ENCODE measurements at regions not wholly inside any gene's neighbourhood (a gene's known extent, or its start where the extent isn't known, plus 50 kb on each side); places are given as distances from the start of the nearest gene placed in this dataset.

DNA sequence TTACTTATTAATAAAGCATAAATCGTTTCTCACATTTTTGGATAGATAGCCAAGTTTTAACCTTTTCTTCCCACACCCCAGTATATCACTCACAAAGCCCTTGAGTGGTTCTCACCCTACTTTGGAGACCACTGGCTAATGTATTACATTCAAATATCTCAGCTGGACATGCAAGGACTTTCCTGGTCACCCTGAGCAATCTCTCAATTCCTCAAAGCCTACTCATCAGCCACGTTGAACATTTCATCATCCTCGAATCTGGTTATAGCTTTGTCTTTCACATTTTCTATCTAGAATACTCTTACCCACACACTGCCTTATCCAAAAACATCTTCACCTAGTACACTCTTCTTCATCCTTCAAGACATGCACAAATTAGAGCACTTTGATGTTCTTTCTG is 71.1 kb upstream of the MAPRE2 start (continued):
- TF ChIP-seq, protein P1, sequence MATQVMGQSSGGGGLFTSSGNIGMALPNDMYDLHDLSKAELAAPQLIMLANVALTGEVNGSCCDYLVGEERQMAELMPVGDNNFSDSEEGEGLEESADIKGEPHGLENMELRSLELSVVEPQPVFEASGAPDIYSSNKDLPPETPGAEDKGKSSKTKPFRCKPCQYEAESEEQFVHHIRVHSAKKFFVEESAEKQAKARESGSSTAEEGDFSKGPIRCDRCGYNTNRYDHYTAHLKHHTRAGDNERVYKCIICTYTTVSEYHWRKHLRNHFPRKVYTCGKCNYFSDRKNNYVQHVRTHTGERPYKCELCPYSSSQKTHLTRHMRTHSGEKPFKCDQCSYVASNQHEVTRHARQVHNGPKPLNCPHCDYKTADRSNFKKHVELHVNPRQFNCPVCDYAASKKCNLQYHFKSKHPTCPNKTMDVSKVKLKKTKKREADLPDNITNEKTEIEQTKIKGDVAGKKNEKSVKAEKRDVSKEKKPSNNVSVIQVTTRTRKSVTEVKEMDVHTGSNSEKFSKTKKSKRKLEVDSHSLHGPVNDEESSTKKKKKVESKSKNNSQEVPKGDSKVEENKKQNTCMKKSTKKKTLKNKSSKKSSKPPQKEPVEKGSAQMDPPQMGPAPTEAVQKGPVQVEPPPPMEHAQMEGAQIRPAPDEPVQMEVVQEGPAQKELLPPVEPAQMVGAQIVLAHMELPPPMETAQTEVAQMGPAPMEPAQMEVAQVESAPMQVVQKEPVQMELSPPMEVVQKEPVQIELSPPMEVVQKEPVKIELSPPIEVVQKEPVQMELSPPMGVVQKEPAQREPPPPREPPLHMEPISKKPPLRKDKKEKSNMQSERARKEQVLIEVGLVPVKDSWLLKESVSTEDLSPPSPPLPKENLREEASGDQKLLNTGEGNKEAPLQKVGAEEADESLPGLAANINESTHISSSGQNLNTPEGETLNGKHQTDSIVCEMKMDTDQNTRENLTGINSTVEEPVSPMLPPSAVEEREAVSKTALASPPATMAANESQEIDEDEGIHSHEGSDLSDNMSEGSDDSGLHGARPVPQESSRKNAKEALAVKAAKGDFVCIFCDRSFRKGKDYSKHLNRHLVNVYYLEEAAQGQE (IDR thresholded peaks at IDR 0.05) = no peak
- TF ChIP-seq HNF4A (conservative IDR thresholded peaks at IDR 0.05) (no peak), GABPA (IDR thresholded peaks at IDR 0.05 in 1 of 2, conservative IDR thresholded peaks at IDR 0.05 in 1 of 2) (no peak), RAD21 (IDR thresholded peaks at IDR 0.05) (no peak)

DNA sequence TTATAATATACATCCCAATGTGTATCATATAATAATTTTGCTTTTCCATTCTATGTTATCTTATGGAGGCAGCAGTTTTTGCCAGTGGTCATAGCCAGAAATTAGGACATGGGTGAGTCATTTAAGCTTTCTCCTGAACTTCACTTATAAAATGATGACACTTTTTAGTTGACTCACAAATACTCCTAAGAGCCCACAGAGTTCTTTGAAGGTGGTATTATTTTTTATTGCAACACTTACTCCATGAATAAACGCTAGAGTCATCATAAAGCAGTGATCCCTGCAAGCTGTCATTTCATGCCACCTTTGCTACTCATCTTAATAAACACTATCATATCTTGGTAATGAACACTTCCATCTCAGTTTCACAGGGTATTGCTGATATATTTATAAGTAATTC is 69.9 kb upstream of the MAPRE2 start:
- Histone ChIP-seq H3K36me3 (ENCODE audit: control insufficient read depth in 4 of 4, insufficient read depth in 3 of 4, low read depth in 1 of 4, low read length in 3 of 4) (no peaks in the 10 kb centered on the region), H3K27ac (ENCODE audit: low read depth in 1 of 2, low read length in 2 of 2) (no peak overlapping the region), H3K4me3 (ENCODE audit: low read depth in 1 of 3, low read length in 3 of 3) (no peak overlapping the region), H3K9ac (ENCODE audit: low read depth in 1 of 2, low read length in 2 of 2) (no peak overlapping the region), H3K9me3 (ENCODE audit: control insufficient read depth in 4 of 4, low read length in 3 of 4) (no peaks in the 10 kb centered on the region), H3K27me3 (ENCODE audit: control insufficient read depth in 4 of 4, insufficient read depth in 4 of 4, low read length in 3 of 4) (no peaks in the 10 kb centered on the region), H3K4me1 (ENCODE audit: control insufficient read depth in 4 of 4, insufficient read depth in 4 of 4, low read length in 3 of 4) (peaks cover 0 to under 1% (median 0%) of the 10 kb centered on the region in 4 donors)
- no peak for DNase-seq (ENCODE audit: low spot score)
- 78% methylated on average over 1 of the region's 1 CpG for WGBS
- no peak for TF ChIP-seq JUND (IDR thresholded peaks at IDR 0.05)
- no peak for TF ChIP-seq RXRA (IDR thresholded peaks at IDR 0.05)
- TF ChIP-seq HNF4G (IDR thresholded peaks at IDR 0.05) = no peak
- TF ChIP-seq GABPA (IDR thresholded peaks at IDR 0.05 in 1 of 2, conservative IDR thresholded peaks at IDR 0.05 in 1 of 2) = no peak
- TF ChIP-seq, protein P2, sequence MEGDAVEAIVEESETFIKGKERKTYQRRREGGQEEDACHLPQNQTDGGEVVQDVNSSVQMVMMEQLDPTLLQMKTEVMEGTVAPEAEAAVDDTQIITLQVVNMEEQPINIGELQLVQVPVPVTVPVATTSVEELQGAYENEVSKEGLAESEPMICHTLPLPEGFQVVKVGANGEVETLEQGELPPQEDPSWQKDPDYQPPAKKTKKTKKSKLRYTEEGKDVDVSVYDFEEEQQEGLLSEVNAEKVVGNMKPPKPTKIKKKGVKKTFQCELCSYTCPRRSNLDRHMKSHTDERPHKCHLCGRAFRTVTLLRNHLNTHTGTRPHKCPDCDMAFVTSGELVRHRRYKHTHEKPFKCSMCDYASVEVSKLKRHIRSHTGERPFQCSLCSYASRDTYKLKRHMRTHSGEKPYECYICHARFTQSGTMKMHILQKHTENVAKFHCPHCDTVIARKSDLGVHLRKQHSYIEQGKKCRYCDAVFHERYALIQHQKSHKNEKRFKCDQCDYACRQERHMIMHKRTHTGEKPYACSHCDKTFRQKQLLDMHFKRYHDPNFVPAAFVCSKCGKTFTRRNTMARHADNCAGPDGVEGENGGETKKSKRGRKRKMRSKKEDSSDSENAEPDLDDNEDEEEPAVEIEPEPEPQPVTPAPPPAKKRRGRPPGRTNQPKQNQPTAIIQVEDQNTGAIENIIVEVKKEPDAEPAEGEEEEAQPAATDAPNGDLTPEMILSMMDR (IDR thresholded peaks at IDR 0.05; ENCODE audit: low read depth, low read length, missing input control) = no peak
- no peak for TF ChIP-seq YY1 (IDR thresholded peaks at IDR 0.05)
- TF ChIP-seq TAF1 (conservative IDR thresholded peaks at IDR 0.05) = no peak
- TF ChIP-seq, protein P3, sequence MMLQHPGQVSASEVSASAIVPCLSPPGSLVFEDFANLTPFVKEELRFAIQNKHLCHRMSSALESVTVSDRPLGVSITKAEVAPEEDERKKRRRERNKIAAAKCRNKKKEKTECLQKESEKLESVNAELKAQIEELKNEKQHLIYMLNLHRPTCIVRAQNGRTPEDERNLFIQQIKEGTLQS (IDR thresholded peaks at IDR 0.05) = no peak

DNA sequence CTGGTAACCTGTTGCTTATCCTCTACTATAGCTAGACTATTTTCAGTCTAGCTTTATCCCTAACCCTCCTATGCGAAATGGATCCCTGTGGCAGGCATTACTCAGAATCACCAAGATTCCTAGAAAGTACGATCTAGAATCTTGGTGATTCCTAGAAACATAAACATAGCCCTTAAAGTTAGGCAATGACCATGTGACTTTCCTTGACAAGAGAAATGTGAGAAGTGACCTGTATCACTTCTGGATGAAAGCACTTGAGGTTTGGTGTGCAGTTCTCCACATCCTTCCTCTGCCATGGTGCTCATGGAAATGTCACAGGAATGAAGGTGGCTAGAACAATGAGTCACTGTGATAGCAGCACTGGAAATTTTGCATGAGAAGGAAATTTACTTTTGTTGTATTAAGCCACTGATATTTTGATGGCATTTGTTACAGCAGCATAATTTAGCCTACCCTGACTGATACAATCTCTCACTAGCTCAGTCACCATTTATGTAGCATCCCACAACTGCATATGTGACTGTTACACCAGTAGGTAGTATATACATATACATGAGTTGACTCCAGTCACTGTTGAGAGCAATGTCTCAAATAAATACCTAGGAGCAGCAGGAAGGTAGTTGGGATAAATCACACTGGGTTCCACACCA is 68.3 kb upstream of the MAPRE2 start:
- Histone ChIP-seq H3K9me3 (ENCODE audit: control insufficient read depth in 4 of 4, low read length in 3 of 4) (no peaks in the 10 kb centered on the region), H3K4me3 (ENCODE audit: low read depth in 1 of 3, low read length in 3 of 3) (no peak overlapping the region), H3K9ac (ENCODE audit: low read depth in 1 of 2, low read length in 2 of 2) (no peak overlapping the region), H3K27me3 (ENCODE audit: control insufficient read depth in 4 of 4, insufficient read depth in 4 of 4, low read length in 3 of 4) (no peaks in the 10 kb centered on the region), H3K36me3 (ENCODE audit: control insufficient read depth in 4 of 4, insufficient read depth in 3 of 4, low read depth in 1 of 4, low read length in 3 of 4) (no peaks in the 10 kb centered on the region), H3K27ac (ENCODE audit: low read depth in 1 of 2, low read length in 2 of 2) (no peak overlapping the region), H3K4me1 (ENCODE audit: control insufficient read depth in 4 of 4, insufficient read depth in 4 of 4, low read length in 3 of 4) (peaks cover 3 to 10% (median 8%) of the 10 kb centered on the region in 4 donors)
- WGBS = 91% methylated on average over 2 of the region's 2 CpGs
- no peak for DNase-seq (ENCODE audit: low spot score)
- TF ChIP-seq, protein P4, sequence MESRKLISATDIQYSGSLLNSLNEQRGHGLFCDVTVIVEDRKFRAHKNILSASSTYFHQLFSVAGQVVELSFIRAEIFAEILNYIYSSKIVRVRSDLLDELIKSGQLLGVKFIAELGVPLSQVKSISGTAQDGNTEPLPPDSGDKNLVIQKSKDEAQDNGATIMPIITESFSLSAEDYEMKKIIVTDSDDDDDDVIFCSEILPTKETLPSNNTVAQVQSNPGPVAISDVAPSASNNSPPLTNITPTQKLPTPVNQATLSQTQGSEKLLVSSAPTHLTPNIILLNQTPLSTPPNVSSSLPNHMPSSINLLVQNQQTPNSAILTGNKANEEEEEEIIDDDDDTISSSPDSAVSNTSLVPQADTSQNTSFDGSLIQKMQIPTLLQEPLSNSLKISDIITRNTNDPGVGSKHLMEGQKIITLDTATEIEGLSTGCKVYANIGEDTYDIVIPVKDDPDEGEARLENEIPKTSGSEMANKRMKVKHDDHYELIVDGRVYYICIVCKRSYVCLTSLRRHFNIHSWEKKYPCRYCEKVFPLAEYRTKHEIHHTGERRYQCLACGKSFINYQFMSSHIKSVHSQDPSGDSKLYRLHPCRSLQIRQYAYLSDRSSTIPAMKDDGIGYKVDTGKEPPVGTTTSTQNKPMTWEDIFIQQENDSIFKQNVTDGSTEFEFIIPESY (IDR thresholded peaks at IDR 0.05) = no peak
- TF ChIP-seq, protein P1 (IDR thresholded peaks at IDR 0.05) = no peak
- TF ChIP-seq EGR1 (IDR thresholded peaks at IDR 0.05; ENCODE audit: low read depth in 2 of 2) (no peak), YY1 (IDR thresholded peaks at IDR 0.05) (no peak), SP1 (IDR thresholded peaks at IDR 0.05) (no peak)
- TF ChIP-seq, protein P2 (IDR thresholded peaks at IDR 0.05; ENCODE audit: low read depth, low read length, missing input control) = no peak
